NK-92 (cell line): ENCODE measurements at regions not wholly inside any gene's neighbourhood (a gene's known extent, or its start where the extent isn't known, plus 50 kb on each side); places are given as distances from the start of the nearest gene placed in this dataset.
"Not testable (repeated sequence)": the region's sequence is repeated elsewhere in the genome, so short reads cannot be mapped to it uniquely, and the experiment has no call there.

Experiments used
- DNase-seq: peaks from one replicate; lab custom pipeline; 2025; ENCODE audit not compliant: unreplicated experiment; lab: John Stamatoyannopoulos, UW

DNA sequence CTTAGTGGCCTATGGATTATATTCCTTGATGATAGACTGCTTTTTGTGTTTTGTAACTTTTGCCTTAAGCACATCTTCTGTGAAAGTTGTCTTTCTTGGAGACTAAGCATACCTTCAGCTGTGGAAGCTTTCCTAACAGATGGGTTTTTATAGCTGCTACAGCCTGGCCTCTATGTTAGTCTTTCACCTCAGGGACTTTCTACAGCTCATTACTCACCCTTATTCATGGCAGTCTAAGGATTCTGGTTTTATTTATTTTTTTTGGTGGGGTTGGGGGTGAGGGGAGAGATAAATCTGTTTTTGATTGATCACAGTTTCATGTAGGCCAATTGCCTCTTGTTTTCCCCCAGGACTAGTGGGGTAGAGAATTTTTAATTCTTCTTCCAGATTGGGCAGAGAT lies 219.9 kb downstream of the DKK1 start:
- DNase-seq = no peak

- DNase-seq = no peak
Observed at GRCh38 chr10:52539463-52539862, 225.4 kb downstream of the DKK1 start.

DNA sequence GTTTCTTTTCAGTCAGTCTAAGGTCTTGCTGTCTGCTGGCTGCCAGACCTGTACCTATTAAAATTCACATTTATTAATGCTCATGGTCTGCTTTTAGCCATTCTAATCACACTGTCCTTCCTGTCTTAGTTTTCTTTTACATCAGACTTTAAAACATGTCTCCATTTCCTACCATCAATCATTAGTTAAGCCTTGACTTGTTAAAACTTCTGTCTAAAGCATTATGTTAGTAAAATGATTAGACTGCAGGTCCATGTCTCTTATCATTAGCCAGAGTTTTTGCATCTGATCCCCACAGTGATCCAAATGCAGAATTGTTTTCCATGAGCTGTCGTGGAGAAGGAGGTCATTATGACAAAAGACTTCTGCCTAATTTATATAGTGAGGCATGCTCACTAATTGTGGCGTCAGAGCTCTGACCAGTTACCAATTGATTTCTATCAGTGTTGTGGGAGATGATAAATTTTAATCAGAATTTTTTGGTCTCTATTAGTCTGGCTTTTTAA lies 226.5 kb downstream of the DKK1 start:
- no peak for DNase-seq

- DNase-seq = no peak
Observed at GRCh38 chr10:52541006-52541473, 227.0 kb downstream of the DKK1 start.

DNA sequence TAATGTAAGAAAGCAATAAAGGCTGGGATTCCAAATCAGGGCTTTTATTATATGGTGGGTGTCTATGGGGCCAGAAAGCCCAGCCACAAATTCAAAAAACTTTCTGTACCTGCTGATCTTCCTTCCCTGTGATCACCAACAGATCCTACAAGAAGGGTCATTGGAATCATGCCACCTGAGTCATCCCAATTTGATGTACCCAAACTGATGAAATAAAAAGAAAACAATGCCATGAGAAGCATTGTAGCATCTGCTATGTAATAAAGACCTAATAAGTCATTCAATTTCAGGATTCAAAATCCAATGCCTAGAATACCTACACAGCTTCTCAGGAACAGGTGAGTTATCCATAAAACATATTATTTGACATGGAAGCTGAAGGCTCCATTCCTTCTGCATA lies 228.8 kb downstream of the DKK1 start:
- no peak for DNase-seq

- DNase-seq = no peak
Observed at GRCh38 chr10:52551046-52551445, 221.5 kb downstream of the MBL2 start.

GRCh38 chr10:52558090-52558489 lies 214.5 kb downstream of the MBL2 start:
- DNase-seq = no peak

DNA sequence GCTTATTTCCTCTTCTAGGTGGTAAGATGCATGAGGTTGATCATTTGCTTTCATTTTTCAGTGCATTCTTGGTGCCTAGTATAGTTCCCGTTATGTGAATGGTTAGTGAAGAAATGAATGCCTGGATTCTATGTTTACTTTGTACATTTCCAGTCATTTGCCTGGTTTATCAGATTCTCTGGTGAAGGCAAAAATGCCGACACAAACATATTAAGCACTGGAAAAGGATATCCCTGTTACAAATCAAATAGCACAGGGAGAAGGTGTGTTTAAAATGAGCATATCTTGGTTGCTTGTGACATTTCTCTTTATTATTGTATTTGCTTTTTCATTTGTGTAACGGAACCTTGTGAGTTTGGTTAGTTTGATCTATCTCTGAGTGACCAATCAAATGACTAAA lies 211.3 kb downstream of the MBL2 start:
- DNase-seq = no peak

DNA sequence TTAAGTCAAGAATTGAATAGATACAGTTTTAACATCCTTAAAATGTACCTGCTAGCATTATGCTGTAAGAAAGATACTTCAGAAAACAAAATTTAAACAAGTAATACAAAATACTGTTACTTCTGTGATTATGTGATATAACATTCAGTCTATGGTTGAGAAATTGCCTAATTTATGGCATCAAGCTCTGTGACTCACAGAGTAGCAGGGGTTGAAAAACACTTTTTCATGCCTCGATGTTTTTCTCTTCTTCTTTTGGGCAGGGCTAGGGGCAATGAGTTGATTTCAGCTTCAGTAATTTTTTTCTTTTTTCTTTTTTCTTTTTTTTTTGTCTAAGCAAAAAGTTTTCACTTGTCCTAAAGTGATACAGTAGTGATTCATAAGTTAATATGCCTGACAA lies 209.2 kb downstream of the MBL2 start:
- no peak for DNase-seq

DNA sequence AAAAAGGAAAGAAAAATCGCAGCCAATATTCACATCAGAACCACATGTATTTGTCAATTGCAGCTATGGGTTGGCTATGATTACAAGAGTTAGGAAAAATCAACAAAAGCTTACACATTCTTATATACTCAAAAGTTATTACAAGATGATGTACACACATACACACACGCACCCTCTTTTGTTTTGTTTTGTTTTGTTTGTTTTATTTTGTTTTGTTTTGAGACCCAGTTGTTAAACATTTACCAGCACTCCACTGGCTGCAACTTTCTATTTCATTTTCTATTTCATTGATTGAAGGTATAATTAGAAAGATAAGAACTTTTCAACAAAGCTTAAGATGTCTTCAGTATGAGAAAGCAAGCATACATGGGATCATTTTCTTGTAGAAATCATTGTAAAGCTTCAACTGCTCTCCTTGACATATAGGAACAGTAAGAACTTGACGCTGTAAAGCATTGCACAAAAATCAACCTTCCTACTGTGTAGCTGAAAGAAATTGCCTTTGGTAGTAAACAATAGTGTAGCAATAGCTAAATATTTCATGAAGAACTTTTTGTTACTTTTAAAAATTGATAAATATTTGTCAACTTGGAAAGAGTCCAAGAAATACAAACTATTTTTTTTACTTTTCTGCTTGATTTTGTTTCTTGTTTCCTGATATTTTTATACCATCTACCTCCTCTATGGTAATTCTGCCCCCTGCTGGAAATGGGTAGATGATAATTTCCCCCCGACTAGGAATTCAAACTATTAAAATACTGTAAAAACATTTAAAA lies 205.9 kb downstream of the MBL2 start:
- DNase-seq = no peak

GRCh38 chr10:52567247-52567580 lies 205.4 kb downstream of the MBL2 start:
- DNase-seq = no peak

- no peak for DNase-seq
Observed at GRCh38 chr10:52568309-52568708, 204.3 kb downstream of the MBL2 start.

DNA sequence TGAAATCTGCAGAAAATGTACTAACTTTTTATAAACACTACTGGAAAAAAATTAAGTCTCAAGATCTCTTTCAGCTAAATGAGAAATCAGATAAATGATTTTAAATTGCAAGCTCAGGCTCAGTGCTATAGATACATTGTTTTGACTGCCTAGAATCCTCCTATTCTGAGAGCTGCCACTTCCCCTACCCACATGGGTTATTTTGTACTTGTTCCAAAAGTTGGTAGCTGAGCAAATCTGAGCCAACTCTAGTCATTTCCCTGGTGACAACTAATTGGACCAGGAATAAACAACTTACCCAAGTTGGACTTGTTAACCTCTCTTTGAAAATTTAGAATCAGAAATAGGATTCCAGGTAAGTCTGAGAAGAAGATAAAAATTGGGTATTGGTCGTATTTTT lies 202.1 kb downstream of the MBL2 start:
- DNase-seq = no peak

DNA sequence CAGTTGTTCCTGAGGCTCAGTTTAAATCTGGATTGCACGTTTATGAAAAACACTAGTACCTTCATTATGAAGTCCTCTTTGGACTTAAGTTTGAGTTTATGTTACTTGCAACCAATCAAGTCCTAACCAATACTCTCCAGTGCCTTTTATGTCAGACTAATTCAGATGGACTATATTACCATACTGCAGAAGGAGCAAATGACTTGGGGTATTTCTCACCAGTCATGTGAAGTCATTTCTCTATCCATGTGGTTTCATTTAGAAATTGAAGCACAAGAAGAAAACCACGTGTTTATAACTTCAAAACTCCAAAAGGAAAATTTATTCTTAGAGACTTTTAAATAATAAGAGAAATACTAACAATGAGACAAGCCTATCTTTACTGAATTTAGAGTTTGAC lies 201.6 kb downstream of the MBL2 start:
- no peak for DNase-seq

GRCh38 chr10:52571516-52572182 lies 200.9 kb downstream of the MBL2 start:
- DNase-seq = no peak

DNA sequence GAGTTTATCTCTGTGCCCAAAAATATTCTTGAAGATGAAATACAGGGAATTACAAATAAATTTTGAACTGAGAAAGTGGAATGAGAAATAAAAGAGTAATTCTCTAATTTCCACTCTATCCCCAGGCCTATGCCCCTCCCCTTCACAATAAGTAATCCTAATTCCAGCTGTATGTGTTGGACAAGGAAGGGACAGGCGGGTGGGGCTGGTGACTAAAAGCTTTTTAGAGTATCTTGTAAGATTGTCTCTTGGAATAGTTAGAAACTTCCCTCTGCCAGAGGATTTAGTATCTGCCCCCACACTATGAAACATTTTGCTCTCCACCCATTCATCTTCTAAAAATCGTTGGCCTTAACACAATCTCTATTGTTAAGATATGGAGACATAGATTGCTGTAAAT lies 199.2 kb downstream of the MBL2 start:
- DNase-seq = no peak

GRCh38 chr10:52574697-52575096 lies 197.9 kb downstream of the MBL2 start:
- DNase-seq = no peak

DNA sequence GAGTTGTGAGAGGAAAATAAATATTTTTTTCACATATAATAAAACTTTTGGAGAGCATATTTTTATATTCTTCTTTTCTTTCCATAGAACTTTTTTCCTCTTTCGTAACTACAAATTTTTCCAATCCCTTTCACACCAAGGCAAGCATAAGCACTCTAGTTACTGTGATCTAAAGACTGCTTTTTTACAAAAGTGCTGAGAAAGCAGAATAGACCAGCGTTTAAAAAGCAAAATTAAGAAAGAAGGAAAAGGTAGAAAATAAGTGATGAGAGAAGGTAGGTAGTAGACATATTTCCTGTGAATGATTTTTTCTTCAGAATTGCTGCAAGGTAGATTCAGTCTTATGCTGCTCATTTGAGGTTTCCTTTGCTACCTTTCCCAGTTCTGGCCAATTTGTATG lies 195.5 kb downstream of the MBL2 start:
- DNase-seq = no peak

DNA sequence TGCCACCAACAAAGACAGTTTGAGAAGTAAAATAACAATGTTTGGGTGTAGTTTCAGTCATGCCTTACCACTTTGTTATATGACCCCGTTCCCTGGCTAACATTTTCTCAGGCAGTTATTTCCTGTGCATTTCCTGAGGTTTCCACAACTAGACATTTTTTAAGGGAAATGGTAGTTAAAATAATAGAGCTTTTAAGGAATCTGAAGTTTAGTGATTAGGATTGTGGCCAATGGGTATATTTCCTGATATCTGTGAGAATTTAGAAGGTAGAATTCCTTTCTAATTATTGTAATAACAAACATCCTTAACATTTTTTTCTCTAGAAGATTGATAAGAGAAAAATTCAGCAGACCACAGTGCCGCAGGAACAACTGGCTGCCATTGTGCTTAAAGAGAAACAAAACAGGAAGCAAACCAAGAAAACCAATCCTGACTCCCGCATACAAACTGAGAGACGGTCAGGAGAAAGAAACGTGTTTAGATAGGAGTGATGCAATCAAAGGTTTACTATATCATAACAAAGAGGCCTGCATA lies 193.6 kb downstream of the MBL2 start:
- no peak for DNase-seq

DNA sequence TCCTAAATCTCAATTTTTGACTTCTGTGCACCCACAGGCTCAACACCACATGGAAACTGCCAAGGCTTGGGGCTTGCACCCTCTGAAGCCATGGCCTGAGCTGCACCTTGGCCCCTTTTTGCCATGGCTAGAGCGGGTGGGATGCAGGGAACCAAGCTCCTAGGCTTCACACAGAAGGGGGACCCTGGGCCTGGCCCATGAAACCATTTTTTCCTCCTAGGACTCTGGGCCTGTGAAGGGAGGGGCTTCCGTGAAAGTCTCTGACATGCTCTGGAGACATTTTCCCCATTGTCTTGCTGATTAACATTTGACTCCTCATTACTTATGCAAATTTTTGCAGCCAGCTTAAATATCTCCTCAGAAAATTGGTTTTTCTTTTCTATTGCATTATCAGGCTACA lies 190.9 kb downstream of the MBL2 start:
- DNase-seq = not testable (repeated sequence)

- no peak for DNase-seq
Observed at GRCh38 chr10:52583336-52583735, 189.2 kb downstream of the MBL2 start.

DNA sequence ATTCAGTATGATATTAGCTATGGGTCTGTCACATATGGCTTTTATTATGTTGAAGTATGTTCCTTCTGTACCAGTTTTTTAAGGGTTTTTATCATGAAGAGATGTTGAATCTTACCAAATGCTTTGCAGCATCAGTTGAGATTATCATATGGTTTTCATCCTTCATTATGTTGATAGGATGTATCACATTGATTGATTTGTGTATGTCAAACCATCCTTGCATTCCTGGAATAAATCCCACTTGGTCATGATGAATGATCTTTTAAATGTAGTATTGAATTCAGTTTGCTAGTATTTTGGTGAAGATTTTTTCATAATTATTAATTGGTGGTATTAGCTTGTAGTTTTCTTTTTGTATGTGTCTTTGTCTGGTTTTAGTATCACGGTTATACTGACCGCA lies 185.9 kb downstream of the MBL2 start:
- no peak for DNase-seq
